Progenitor cell of endocrine pancreas (in vitro differentiated cells): ENCODE measurements at regions not wholly inside any gene's neighbourhood (a gene's known extent, or its start where the extent isn't known, plus 50 kb on each side); places are given as distances from the start of the nearest gene placed in this dataset.
A peak's percentile ranks its signal among the peaks of the same experiment; 100 is the strongest.

Experiments used
- DNase-seq: peaks from one replicate; pipeline ENCODE4 v3.0.0; 2021; ENCODE audit warnings: low spot score; ENCODE audit not compliant: unreplicated experiment
- H3K27ac Mint-ChIP-seq: 2 replicates; pipeline ENCODE4 v1.8.0; 2021; ENCODE audit warnings: mild to moderate bottlenecking, moderate library complexity, mixed read lengths
- H3K27me3 Mint-ChIP-seq: 2 replicates; pipeline ENCODE4 v1.8.0; 2021; ENCODE audit warnings: mixed read lengths
- H3K36me3 Mint-ChIP-seq: 2 replicates; pipeline ENCODE4 v1.8.0; 2022; ENCODE audit warnings: mixed read lengths; ENCODE audit not compliant: insufficient read depth
- H3K4me1 Mint-ChIP-seq: 2 replicates; pipeline ENCODE4 v1.8.0; 2021; ENCODE audit warnings: low read depth, mixed read lengths
- H3K4me3 Mint-ChIP-seq: 2 replicates; pipeline ENCODE4 v1.8.0; 2021; ENCODE audit warnings: low read depth, mild to moderate bottlenecking, moderate library complexity, mixed read lengths
- H3K9me3 Mint-ChIP-seq: 2 replicates; pipeline ENCODE4 v1.8.0; 2021; ENCODE audit warnings: low read depth, mixed read lengths
- CTCF ChIP-seq: fragments of 200-600 bp; sonication (generic); IDR thresholded peaks from one replicate; pipeline ENCODE4 v1.5.0; 2021; ENCODE audit warnings: antibody characterized with exemption, mild to moderate bottlenecking; ENCODE audit not compliant: unreplicated experiment

- peaks cover 18% of the 10 kb centered on the region for H3K27me3 Mint-ChIP-seq
- no peak overlapping the region for H3K4me3 Mint-ChIP-seq
- TF ChIP-seq CTCF, result no peak
- no peaks in the 10 kb centered on the region for H3K9me3 Mint-ChIP-seq
- DNase-seq, result no peak
- H3K4me1 Mint-ChIP-seq, result peaks cover 1% of the 10 kb centered on the region
- H3K27ac Mint-ChIP-seq, result no peak overlapping the region
- H3K36me3 Mint-ChIP-seq, result no peaks in the 10 kb centered on the region
Observed at GRCh38 chr13:94860981-94861407, 148.6 kb upstream of the SOX21 start.

- H3K36me3 Mint-ChIP-seq, result no peaks in the 10 kb centered on the region
- H3K27me3 Mint-ChIP-seq, result peaks cover 14% of the 10 kb centered on the region
- peaks cover 1% of the 10 kb centered on the region for H3K4me1 Mint-ChIP-seq
- no peak for TF ChIP-seq CTCF
- no peaks in the 10 kb centered on the region for H3K9me3 Mint-ChIP-seq
- H3K4me3 Mint-ChIP-seq, result no peak overlapping the region
- peak overlapping the region; percentile 22 for H3K27ac Mint-ChIP-seq
- no peak for DNase-seq
Observed at GRCh38 chr13:94859811-94860210, 147.5 kb upstream of the SOX21 start.

GRCh38 chr13:94859278-94859691 lies 146.9 kb upstream of the SOX21 start:
- DNase-seq, result no peak
- H3K27ac Mint-ChIP-seq, result peak overlapping the region; percentile 22
- H3K9me3 Mint-ChIP-seq, result no peaks in the 10 kb centered on the region
- peaks cover 1% of the 10 kb centered on the region for H3K4me1 Mint-ChIP-seq
- no peak for TF ChIP-seq CTCF
- H3K36me3 Mint-ChIP-seq, result no peaks in the 10 kb centered on the region
- no peak overlapping the region for H3K4me3 Mint-ChIP-seq
- H3K27me3 Mint-ChIP-seq, result peaks cover 14% of the 10 kb centered on the region

GRCh38 chr13:94858856-94859255 lies 146.5 kb upstream of the SOX21 start:
- no peak for DNase-seq
- Mint-ChIP-seq H3K36me3 (no peaks in the 10 kb centered on the region), H3K4me3 (no peak overlapping the region), H3K9me3 (no peaks in the 10 kb centered on the region), H3K27ac (no peak overlapping the region), H3K4me1 (peaks cover 1% of the 10 kb centered on the region), H3K27me3 (peaks cover 14% of the 10 kb centered on the region)
- TF ChIP-seq CTCF, result no peak

GRCh38 chr13:94854688-94855087 lies 142.3 kb upstream of the SOX21 start:
- DNase-seq, result no peak
- no peak overlapping the region for H3K4me3 Mint-ChIP-seq
- no peaks in the 10 kb centered on the region for H3K27me3 Mint-ChIP-seq
- peaks cover 10% of the 10 kb centered on the region for H3K9me3 Mint-ChIP-seq
- H3K36me3 Mint-ChIP-seq, result no peaks in the 10 kb centered on the region
- no peak for TF ChIP-seq CTCF
- no peak overlapping the region for H3K27ac Mint-ChIP-seq
- peaks cover 1% of the 10 kb centered on the region for H3K4me1 Mint-ChIP-seq

- no peaks in the 10 kb centered on the region for H3K36me3 Mint-ChIP-seq
- H3K4me3 Mint-ChIP-seq, result no peak overlapping the region
- no peak for TF ChIP-seq CTCF
- H3K27me3 Mint-ChIP-seq, result no peaks in the 10 kb centered on the region
- H3K4me1 Mint-ChIP-seq, result no peaks in the 10 kb centered on the region
- DNase-seq, result no peak
- peaks cover 10% of the 10 kb centered on the region for H3K9me3 Mint-ChIP-seq
- no peak overlapping the region for H3K27ac Mint-ChIP-seq
Observed at GRCh38 chr13:94851576-94851975, 139.2 kb upstream of the SOX21 start.
